ENCODE measurements at regions not wholly inside any gene's neighbourhood (a gene's known extent, or its start where the extent isn't known, plus 50 kb on each side); places are given as distances from the start of the nearest gene placed in this dataset.

GRCh38 chr14:85039353-85039626 is 490.7 kb upstream of the FLRT2 start:
- H3K27ac Mint-ChIP-seq = no peak overlapping the region
- ATAC-seq (replicated peaks) = no peak
- no peaks in the 10 kb centered on the region for H3K27me3 Mint-ChIP-seq
- no peak overlapping the region for H3K4me3 Mint-ChIP-seq
- H3K4me1 Mint-ChIP-seq = no peaks in the 10 kb centered on the region
- no peak for DNase-seq
- peaks cover 0 to 1% of the 10 kb centered on the region in 2 donors for H3K9me3 Mint-ChIP-seq
- no peaks in the 10 kb centered on the region for H3K36me3 Mint-ChIP-seq

- H3K9me3 Mint-ChIP-seq = peaks cover 0 to 1% of the 10 kb centered on the region in 2 donors
- no peak for ATAC-seq (replicated peaks)
- no peak overlapping the region for H3K4me3 Mint-ChIP-seq
- H3K36me3 Mint-ChIP-seq = no peaks in the 10 kb centered on the region
- no peaks in the 10 kb centered on the region for H3K4me1 Mint-ChIP-seq
- H3K27me3 Mint-ChIP-seq = no peaks in the 10 kb centered on the region
- no peak for DNase-seq
- H3K27ac Mint-ChIP-seq = no peak overlapping the region
Observed at GRCh38 chr14:85040046-85040685, 489.8 kb upstream of the FLRT2 start.

- Mint-ChIP-seq H3K4me1 (no peaks in the 10 kb centered on the region), H3K27ac (no peak overlapping the region)
Observed at GRCh38 chr14:85041618-85042017, 488.3 kb upstream of the FLRT2 start.

GRCh38 chr14:85042301-85042700 is 487.6 kb upstream of the FLRT2 start:
- Mint-ChIP-seq H3K4me1 (no peaks in the 10 kb centered on the region), H3K27me3 (no peaks in the 10 kb centered on the region), H3K36me3 (no peaks in the 10 kb centered on the region), H3K9me3 (peaks cover 9% of the 10 kb centered on the region in 2 donors), H3K4me3 (no peak overlapping the region), H3K27ac (no peak overlapping the region)
- DNase-seq (no peak), ATAC-seq (replicated peaks) (no peak)

More at GRCh38 chr14:85041618-85042017, 488.3 kb upstream of the FLRT2 start:
- DNase-seq (no peak), ATAC-seq (replicated peaks) (no peak)
- no peaks in the 10 kb centered on the region for H3K27me3 Mint-ChIP-seq
- H3K9me3 Mint-ChIP-seq = peaks cover 3 to 4% of the 10 kb centered on the region in 2 donors
- no peak overlapping the region for H3K4me3 Mint-ChIP-seq
- no peaks in the 10 kb centered on the region for H3K36me3 Mint-ChIP-seq

- no peak overlapping the region for H3K4me3 Mint-ChIP-seq
- no peaks in the 10 kb centered on the region for H3K4me1 Mint-ChIP-seq
- H3K27ac Mint-ChIP-seq = no peak overlapping the region
- H3K27me3 Mint-ChIP-seq = no peaks in the 10 kb centered on the region
- peaks cover 21 to 24% of the 10 kb centered on the region in 2 donors for H3K9me3 Mint-ChIP-seq
- H3K36me3 Mint-ChIP-seq = peaks cover 0 to 2% of the 10 kb centered on the region in 2 donors
- ATAC-seq (replicated peaks) (no peak), DNase-seq (no peak)
Observed at GRCh38 chr14:85050180-85050579, 479.8 kb upstream of the FLRT2 start.

GRCh38 chr14:85052646-85053045 is 477.3 kb upstream of the FLRT2 start:
- Mint-ChIP-seq H3K27me3 (no peaks in the 10 kb centered on the region), H3K36me3 (peaks cover 0 to 2% of the 10 kb centered on the region in 2 donors), H3K4me3 (no peak overlapping the region), H3K9me3 (peaks cover 14% of the 10 kb centered on the region in 2 donors), H3K27ac (no peak overlapping the region), H3K4me1 (no peaks in the 10 kb centered on the region)
- DNase-seq (no peak), ATAC-seq (replicated peaks) (no peak)

DNA sequence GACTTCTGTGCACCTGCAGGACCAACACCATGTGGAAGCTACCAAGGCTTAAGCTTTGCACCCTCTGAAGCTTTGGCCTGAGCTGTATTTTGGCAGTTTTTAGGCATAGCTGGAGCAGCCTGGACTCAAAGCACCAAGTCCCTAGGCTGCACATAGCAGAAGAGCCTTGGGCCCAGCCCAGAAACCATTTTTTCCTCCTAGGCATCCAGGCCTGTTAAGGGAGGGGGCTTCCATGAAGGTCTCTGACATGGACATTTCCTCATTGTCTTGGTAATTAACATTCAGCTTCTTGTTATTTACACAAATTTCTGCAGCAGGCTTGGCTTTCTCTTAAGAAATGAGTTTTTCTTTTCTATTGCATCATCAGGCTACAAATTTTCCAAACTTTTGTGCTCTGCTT is 475.8 kb upstream of the FLRT2 start:
- H3K36me3 Mint-ChIP-seq = peaks cover 0 to 2% of the 10 kb centered on the region in 2 donors
- DNase-seq = no peak
- H3K27ac Mint-ChIP-seq = no peak overlapping the region
- no peak overlapping the region for H3K4me3 Mint-ChIP-seq
- no peaks in the 10 kb centered on the region for H3K27me3 Mint-ChIP-seq
- ATAC-seq (replicated peaks) = no peak
- H3K9me3 Mint-ChIP-seq = peaks cover 14% of the 10 kb centered on the region in 2 donors
- no peaks in the 10 kb centered on the region for H3K4me1 Mint-ChIP-seq

DNA sequence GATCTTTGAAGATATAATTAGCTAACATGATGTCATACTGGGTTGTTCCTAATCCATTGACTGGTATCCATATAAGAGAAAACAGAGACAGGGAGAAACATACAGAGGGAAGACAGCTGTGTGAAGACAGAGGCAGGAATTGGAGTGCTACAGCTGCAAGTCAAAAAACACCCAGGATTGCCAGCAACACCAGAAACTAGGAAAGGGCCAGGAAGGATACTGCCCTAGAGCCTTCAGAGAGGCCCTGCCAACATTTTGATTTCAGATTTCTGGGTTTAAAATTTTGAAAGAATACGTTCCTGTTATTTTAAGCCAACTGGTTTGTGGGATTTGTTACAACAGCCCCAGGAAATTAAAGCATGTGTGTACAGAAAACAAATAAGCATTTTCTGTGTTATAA is 473.7 kb upstream of the FLRT2 start:
- no peak overlapping the region for H3K27ac Mint-ChIP-seq
- no peak overlapping the region for H3K4me3 Mint-ChIP-seq
- DNase-seq (no peak), ATAC-seq (replicated peaks) (no peak)
- no peaks in the 10 kb centered on the region for H3K4me1 Mint-ChIP-seq
- no peaks in the 10 kb centered on the region for H3K27me3 Mint-ChIP-seq
- H3K9me3 Mint-ChIP-seq = peaks cover 13 to 14% of the 10 kb centered on the region in 2 donors
- peaks cover 0 to 2% of the 10 kb centered on the region in 2 donors for H3K36me3 Mint-ChIP-seq

DNA sequence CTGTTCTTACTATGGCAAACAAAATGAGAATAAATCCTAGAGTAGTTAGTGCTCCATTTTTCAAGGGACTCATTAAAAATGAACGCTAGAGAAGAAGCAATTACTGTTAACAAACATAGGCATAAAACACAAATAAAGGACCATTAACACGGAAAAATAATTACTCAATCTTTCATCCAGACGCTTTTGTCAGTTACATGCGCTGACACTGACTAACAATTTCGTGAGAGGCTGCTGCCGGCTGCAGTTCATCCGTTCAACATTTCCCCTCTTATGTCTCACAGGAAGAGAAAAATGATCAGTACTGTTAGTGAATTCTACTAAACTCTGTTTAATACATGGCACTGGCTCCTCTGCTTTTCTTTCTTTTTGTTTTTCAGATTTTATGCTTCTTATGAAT is 472.7 kb upstream of the FLRT2 start:
- no peaks in the 10 kb centered on the region for H3K4me1 Mint-ChIP-seq
- no peak overlapping the region for H3K4me3 Mint-ChIP-seq
- peaks cover 0 to 2% of the 10 kb centered on the region in 2 donors for H3K36me3 Mint-ChIP-seq
- peaks cover 14% of the 10 kb centered on the region in 2 donors for H3K9me3 Mint-ChIP-seq
- no peaks in the 10 kb centered on the region for H3K27me3 Mint-ChIP-seq
- no peak overlapping the region for H3K27ac Mint-ChIP-seq
- no peak for ATAC-seq (replicated peaks)
- DNase-seq = no peak

- no peak overlapping the region for H3K4me3 Mint-ChIP-seq
- H3K27ac Mint-ChIP-seq = no peak overlapping the region
- H3K4me1 Mint-ChIP-seq = no peaks in the 10 kb centered on the region
- H3K9me3 Mint-ChIP-seq = peaks cover 14 to 15% of the 10 kb centered on the region in 2 donors
- H3K36me3 Mint-ChIP-seq = peaks cover 0 to 2% of the 10 kb centered on the region in 2 donors
- H3K27me3 Mint-ChIP-seq = no peaks in the 10 kb centered on the region
- ATAC-seq (replicated peaks) (no peak), DNase-seq (no peak)
Observed at GRCh38 chr14:85058150-85058549, 471.8 kb upstream of the FLRT2 start.

- Mint-ChIP-seq H3K27me3 (no peaks in the 10 kb centered on the region), H3K9me3 (peaks cover 3 to 9% of the 10 kb centered on the region in 2 donors), H3K4me3 (no peak overlapping the region), H3K27ac (no peak overlapping the region), H3K36me3 (no peaks in the 10 kb centered on the region), H3K4me1 (peaks cover 0 to 7% of the 10 kb centered on the region in 2 donors)
- DNase-seq (no peak), ATAC-seq (replicated peaks) (no peak)
Observed at GRCh38 chr14:85060121-85060520, 469.8 kb upstream of the FLRT2 start.

DNA sequence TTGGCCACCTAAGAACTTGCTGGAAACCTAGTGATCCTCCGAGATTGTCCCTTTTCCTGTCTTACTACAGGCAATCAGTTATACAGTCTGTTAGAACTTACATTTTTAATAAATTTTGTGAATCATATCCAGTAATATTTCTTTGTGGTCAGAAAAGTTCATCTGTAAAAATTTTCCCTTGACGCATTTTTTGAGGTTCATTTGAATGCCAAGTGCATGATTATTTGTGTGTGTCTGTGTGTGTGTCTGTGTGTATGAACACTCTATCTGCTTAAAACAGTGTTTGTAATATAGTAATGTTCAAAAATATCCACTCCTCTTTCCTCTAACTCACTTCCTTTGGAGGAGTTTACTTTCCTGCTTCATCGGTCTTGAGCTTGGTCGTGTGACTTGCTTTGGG is 468.7 kb upstream of the FLRT2 start:
- DNase-seq = no peak
- Mint-ChIP-seq H3K36me3 (no peaks in the 10 kb centered on the region), H3K27ac (no peak overlapping the region), H3K4me3 (no peak overlapping the region), H3K9me3 (peaks cover 3 to 8% of the 10 kb centered on the region in 2 donors), H3K27me3 (no peaks in the 10 kb centered on the region), H3K4me1 (peaks cover 0 to 7% of the 10 kb centered on the region in 2 donors)
- no peak for ATAC-seq (replicated peaks)

GRCh38 chr14:85063747-85064146 is 466.2 kb upstream of the FLRT2 start:
- Mint-ChIP-seq H3K36me3 (no peaks in the 10 kb centered on the region), H3K27me3 (no peaks in the 10 kb centered on the region), H3K9me3 (peaks cover 3 to 8% of the 10 kb centered on the region in 2 donors), H3K27ac (no peak overlapping the region), H3K4me3 (no peak overlapping the region), H3K4me1 (peaks cover 0 to 7% of the 10 kb centered on the region in 2 donors)
- peak; percentile 53 to 62 for ATAC-seq (replicated peaks)
- DNase-seq = no peak

GRCh38 chr14:85071447-85071846 is 458.5 kb upstream of the FLRT2 start:
- DNase-seq (no peak), ATAC-seq (replicated peaks) (no peak)
- Mint-ChIP-seq H3K4me3 (no peak overlapping the region), H3K27ac (no peak overlapping the region), H3K27me3 (no peaks in the 10 kb centered on the region), H3K36me3 (no peaks in the 10 kb centered on the region), H3K4me1 (no peaks in the 10 kb centered on the region), H3K9me3 (peaks cover 0 to 3% of the 10 kb centered on the region in 2 donors)

- DNase-seq (no peak), ATAC-seq (replicated peaks) (no peak)
- Mint-ChIP-seq H3K27ac (no peak overlapping the region), H3K9me3 (peaks cover 0 to 5% of the 10 kb centered on the region in 2 donors), H3K4me1 (no peaks in the 10 kb centered on the region), H3K4me3 (no peak overlapping the region), H3K36me3 (no peaks in the 10 kb centered on the region), H3K27me3 (no peaks in the 10 kb centered on the region)
Observed at GRCh38 chr14:85074955-85075354, 455.0 kb upstream of the FLRT2 start.

All from stimulated activated naive B cell treated with anti-CD40 and anti-IgM and Interleukin-4, amounts not matched to agents 10 μg/mL and 1 μg/mL and 100 μg/mL, for 72 hours (primary cell).